ENCODE measurements at regions not wholly inside any gene's neighbourhood (a gene's known extent, or its start where the extent isn't known, plus 50 kb on each side); places are given as distances from the start of the nearest gene placed in this dataset.

GRCh38 chr2:234288974-234289455 lies 207.9 kb downstream of the ARL4C start:
- Histone ChIP-seq H3K36me3 (ENCODE audit: insufficient read depth, low read length, poor library complexity, severe bottlenecking) (no peaks in the 10 kb centered on the region), H3K4me1 (ENCODE audit: insufficient read depth, low read length, poor library complexity, severe bottlenecking) (no peaks in the 10 kb centered on the region), H3K9me3 (ENCODE audit: low read depth, low read length, poor library complexity, severe bottlenecking) (no peaks in the 10 kb centered on the region), H3K27ac (ENCODE audit: low read depth, low read length, poor library complexity, severe bottlenecking) (no peak overlapping the region), H3K4me3 (ENCODE audit: low read depth, low read length, poor library complexity, severe bottlenecking) (no peak overlapping the region), H3K27me3 (replicated peaks; ENCODE audit: insufficient read depth, low read depth, low read length, poor library complexity) (no peaks in the 10 kb centered on the region)
- no TSS peak for BruUV-seq (replicated peaks)
- CTCF ChIA-PET = interaction anchor here (0.5 to 1.6 kb wide), 5 partner anchors 153 to 1305 kb away, joined by 3 to 6 read pairs (median 5); partner anchors contain the start of gene ARL4C
- peak; percentile 61 for DNase-seq (ENCODE audit: low spot score)
- intact Hi-C loops (cut with micrococcal nuclease; ENCODE audit: unreplicated experiment) = loop anchor here (1.0 to 10.0 kb wide), 5 partner anchors 152 to 828 kb away; no protein-coding TSS in a partner anchor
- POLR2A ChIA-PET (ENCODE audit: low non-redundant PET) = interaction anchor here (0.6 kb wide), 1 partner anchor 53 kb away, joined by 3 read pairs; no protein-coding TSS in a partner anchor
- TF ChIP-seq CTCF (conservative IDR thresholded peaks at IDR 0.05; ENCODE audit: low read depth, low read length) = peak; percentile 91
- TF ChIP-seq EZH2 (IDR thresholded peaks at IDR 0.05; ENCODE audit: borderline replicate concordance, low read depth, low read length, poor library complexity, severe bottlenecking) = no peak

GRCh38 chr2:234287650-234288049 lies 209.2 kb downstream of the ARL4C start:
- ChIA-PET POLR2A (ENCODE audit: low non-redundant PET) (no interaction called here), CTCF (no interaction called here)
- Histone ChIP-seq H3K4me1 (ENCODE audit: insufficient read depth, low read length, poor library complexity, severe bottlenecking) (no peaks in the 10 kb centered on the region), H3K27me3 (replicated peaks; ENCODE audit: insufficient read depth, low read depth, low read length, poor library complexity) (no peaks in the 10 kb centered on the region), H3K9me3 (ENCODE audit: low read depth, low read length, poor library complexity, severe bottlenecking) (no peaks in the 10 kb centered on the region), H3K4me3 (ENCODE audit: low read depth, low read length, poor library complexity, severe bottlenecking) (no peak overlapping the region), H3K36me3 (ENCODE audit: insufficient read depth, low read length, poor library complexity, severe bottlenecking) (no peaks in the 10 kb centered on the region), H3K27ac (ENCODE audit: low read depth, low read length, poor library complexity, severe bottlenecking) (no peak overlapping the region)
- no TSS peak for BruUV-seq (replicated peaks)
- intact Hi-C loops (cut with micrococcal nuclease; ENCODE audit: unreplicated experiment) = loop anchor here (2.0 to 10.0 kb wide), 4 partner anchors 150 to 829 kb away; no protein-coding TSS in a partner anchor
- no peak for DNase-seq (ENCODE audit: low spot score)
- no peak for TF ChIP-seq CTCF (conservative IDR thresholded peaks at IDR 0.05; ENCODE audit: low read depth, low read length)
- TF ChIP-seq EZH2 (IDR thresholded peaks at IDR 0.05; ENCODE audit: borderline replicate concordance, low read depth, low read length, poor library complexity, severe bottlenecking) = no peak

GRCh38 chr2:234286956-234287355 lies 209.9 kb downstream of the ARL4C start:
- H3K9me3 ChIP-seq (ENCODE audit: low read depth, low read length, poor library complexity, severe bottlenecking) = no peaks in the 10 kb centered on the region
- TF ChIP-seq CTCF (conservative IDR thresholded peaks at IDR 0.05; ENCODE audit: low read depth, low read length) (no peak), EZH2 (IDR thresholded peaks at IDR 0.05; ENCODE audit: borderline replicate concordance, low read depth, low read length, poor library complexity, severe bottlenecking) (no peak)
- intact Hi-C loops (cut with micrococcal nuclease; ENCODE audit: unreplicated experiment) = loop anchor here (5.0 to 10.0 kb wide), 2 partner anchors 150 to 312 kb away; no protein-coding TSS in a partner anchor
- ChIA-PET POLR2A (ENCODE audit: low non-redundant PET) (no interaction called here), CTCF (no interaction called here)
- no peak overlapping the region for H3K27ac ChIP-seq (ENCODE audit: low read depth, low read length, poor library complexity, severe bottlenecking)
- no peak for DNase-seq (ENCODE audit: low spot score)
- no peaks in the 10 kb centered on the region for H3K27me3 ChIP-seq (replicated peaks; ENCODE audit: insufficient read depth, low read depth, low read length, poor library complexity)
- H3K4me3 ChIP-seq (ENCODE audit: low read depth, low read length, poor library complexity, severe bottlenecking) = no peak overlapping the region
- H3K36me3 ChIP-seq (ENCODE audit: insufficient read depth, low read length, poor library complexity, severe bottlenecking) = no peaks in the 10 kb centered on the region
- no TSS peak for BruUV-seq (replicated peaks)
- H3K4me1 ChIP-seq (ENCODE audit: insufficient read depth, low read length, poor library complexity, severe bottlenecking) = no peaks in the 10 kb centered on the region
